Right atrium auricular region (tissue), 2 donors: ENCODE measurements at regions not wholly inside any gene's neighbourhood (a gene's known extent, or its start where the extent isn't known, plus 50 kb on each side); places are given as distances from the start of the nearest gene placed in this dataset.
"Not testable (repeated sequence)": the region's sequence is repeated elsewhere in the genome, so short reads cannot be mapped to it uniquely, and the experiment has no call there.

Source experiments
- DNase-seq: peaks from one replicate; pipeline ENCODE4 v3.0.0-alpha.2; 2019; ENCODE audit warnings: low spot score
- H3K27ac ChIP-seq, 2 donors: fragments of 200-600 bp; sonication (generic); 1 replicate in 1 of 2; 2 replicates in 1 of 2; pipeline ENCODE4 v1.5.1; 2016 to 2019
- H3K27me3 ChIP-seq, 2 donors: fragments of 200-600 bp; sonication (generic); one replicate each; pipeline versions ENCODE4 v1.5.1 to v1.6.0; 2017 to 2019
- H3K36me3 ChIP-seq: fragments of 200-600 bp; sonication (generic); one replicate; pipeline ENCODE4 v1.5.1; 2016
- H3K4me1 ChIP-seq, 2 donors: fragments of 200-600 bp; sonication (generic); one replicate each; pipeline versions ENCODE4 v1.5.1 to v1.6.0; 2017 to 2019
- H3K4me3 ChIP-seq, 2 donors: fragments of 200-600 bp; sonication (generic); 1 replicate in 1 of 2; 2 replicates in 1 of 2; pipeline ENCODE4 v1.5.1; 2017 to 2019; ENCODE audit warnings: mild to moderate bottlenecking in 1 of 2, moderate library complexity in 1 of 2
- H3K9me3 ChIP-seq, 2 donors: fragments of 200-600 bp; sonication (generic); one replicate each; pipeline ENCODE4 v1.5.1; 2019
- CTCF ChIP-seq, 2 donors: fragments of 200-600 bp; sonication (generic); IDR thresholded peaks; one replicate each; pipeline ENCODE4 v1.5.1; 2019; ENCODE audit warnings: antibody characterized with exemption in 2 of 2

- DNase-seq: no peak
- no peaks in the 10 kb centered on the region for H3K27me3 ChIP-seq
- H3K9me3 ChIP-seq: no peaks in the 10 kb centered on the region
- TF ChIP-seq CTCF (IDR thresholded peaks at IDR 0.05): no peak
- no peaks in the 10 kb centered on the region for H3K4me1 ChIP-seq
- no peak overlapping the region for H3K4me3 ChIP-seq
- no peak overlapping the region for H3K27ac ChIP-seq
- no peaks in the 10 kb centered on the region for H3K36me3 ChIP-seq
Observed at GRCh38 chr13:86491121-86491520, 691.9 kb upstream of the SLITRK6 start.

- not testable (repeated sequence) for H3K9me3 ChIP-seq, H3K27me3 ChIP-seq, H3K36me3 ChIP-seq, H3K4me3 ChIP-seq, H3K4me1 ChIP-seq, H3K27ac ChIP-seq, DNase-seq
Observed at GRCh38 chr13:86501931-86502330, 702.7 kb upstream of the SLITRK6 start.

- Histone ChIP-seq H3K4me1 (no peaks in the 10 kb centered on the region), H3K27ac (no peak overlapping the region), H3K36me3 (no peaks in the 10 kb centered on the region), H3K4me3 (no peak overlapping the region), H3K9me3 (peaks cover 0 to 3% of the 10 kb centered on the region in 2 donors), H3K27me3 (no peaks in the 10 kb centered on the region)
- DNase-seq: no peak
- TF ChIP-seq CTCF (IDR thresholded peaks at IDR 0.05): no peak
Observed at GRCh38 chr13:86510792-86511191, 711.6 kb upstream of the SLITRK6 start.

- Histone ChIP-seq H3K27ac (no peak overlapping the region), H3K27me3 (no peaks in the 10 kb centered on the region), H3K4me3 (no peak overlapping the region), H3K9me3 (no peaks in the 10 kb centered on the region), H3K36me3 (no peaks in the 10 kb centered on the region), H3K4me1 (no peaks in the 10 kb centered on the region)
- no peak for DNase-seq
- no peak for TF ChIP-seq CTCF (IDR thresholded peaks at IDR 0.05)
Observed at GRCh38 chr13:86541461-86541860, 742.2 kb upstream of the SLITRK6 start.

- H3K4me3 ChIP-seq: no peak overlapping the region
- H3K27ac ChIP-seq: no peak overlapping the region
- no peaks in the 10 kb centered on the region for H3K4me1 ChIP-seq
- no peak for DNase-seq
- no peaks in the 10 kb centered on the region for H3K27me3 ChIP-seq
- no peaks in the 10 kb centered on the region for H3K9me3 ChIP-seq
- no peak for TF ChIP-seq CTCF (IDR thresholded peaks at IDR 0.05)
- H3K36me3 ChIP-seq: no peaks in the 10 kb centered on the region
Observed at GRCh38 chr13:86554066-86554465, 754.8 kb upstream of the SLITRK6 start.

GRCh38 chr13:86559901-86560300, 760.7 kb upstream of the SLITRK6 start:
- no peak for DNase-seq
- Histone ChIP-seq H3K27me3 (no peaks in the 10 kb centered on the region), H3K27ac (no peak overlapping the region), H3K9me3 (no peaks in the 10 kb centered on the region), H3K36me3 (no peaks in the 10 kb centered on the region), H3K4me3 (no peak overlapping the region), H3K4me1 (no peaks in the 10 kb centered on the region)
- no peak for TF ChIP-seq CTCF (IDR thresholded peaks at IDR 0.05)
